ENCODE measurements at regions not wholly inside any gene's neighbourhood (a gene's known extent, or its start where the extent isn't known, plus 50 kb on each side); places are given as distances from the start of the nearest gene placed in this dataset.

GRCh38 chr7:41578700-41579099, 124.2 kb downstream of the INHBA start:
- peak; percentile 69 for DNase-seq (ENCODE audit: low read depth)

- peak; percentile 59 for DNase-seq (ENCODE audit: low read depth)
Observed at GRCh38 chr7:41576166-41576565, 126.7 kb downstream of the INHBA start.

GRCh38 chr7:41574377-41574776, 128.5 kb downstream of the INHBA start:
- DNase-seq (ENCODE audit: low read depth), result peak; percentile 37

GRCh38 chr7:41573862-41574261, 129.0 kb downstream of the INHBA start:
- DNase-seq (ENCODE audit: low read depth), result peak; percentile 63

GRCh38 chr7:41573443-41573842, 129.4 kb downstream of the INHBA start:
- DNase-seq (ENCODE audit: low read depth), result no peak

GRCh38 chr7:41573015-41573414, 129.9 kb downstream of the INHBA start:
- peak; percentile 84 for DNase-seq (ENCODE audit: low read depth)

GRCh38 chr7:41571573-41571972, 131.3 kb downstream of the INHBA start:
- DNase-seq (ENCODE audit: low read depth), result no peak

- peak; percentile 18 for DNase-seq (ENCODE audit: low read depth)
Observed at GRCh38 chr7:41570766-41571165, 132.1 kb downstream of the INHBA start.

- no peak for DNase-seq (ENCODE audit: low read depth)
Observed at GRCh38 chr7:41568135-41568534, 134.8 kb downstream of the INHBA start.

GRCh38 chr7:41567731-41568114, 135.2 kb downstream of the INHBA start:
- peak; percentile 50 for DNase-seq (ENCODE audit: low read depth)

GRCh38 chr7:41567031-41567730, 135.7 kb downstream of the INHBA start:
- peak; percentile 42 for DNase-seq (ENCODE audit: low read depth)

GRCh38 chr7:41566581-41566980, 136.3 kb downstream of the INHBA start:
- DNase-seq (ENCODE audit: low read depth), result no peak

- no peak for DNase-seq (ENCODE audit: low read depth)
Observed at GRCh38 chr7:41565655-41566054, 137.2 kb downstream of the INHBA start.

GRCh38 chr7:41559426-41559825, 143.5 kb downstream of the INHBA start:
- peak; percentile 30 for DNase-seq (ENCODE audit: low read depth)

- DNase-seq (ENCODE audit: low read depth), result no peak
Observed at GRCh38 chr7:41554481-41554880, 148.4 kb downstream of the INHBA start.

- DNase-seq (ENCODE audit: low read depth), result peak; percentile 44
Observed at GRCh38 chr7:41550046-41550445, 152.8 kb downstream of the INHBA start.

- DNase-seq (ENCODE audit: low read depth), result peak; percentile 55
Observed at GRCh38 chr7:41544241-41544640, 158.6 kb downstream of the INHBA start.

GRCh38 chr7:41540601-41541000, 162.3 kb downstream of the INHBA start:
- no peak for DNase-seq (ENCODE audit: low read depth)

- peak; percentile 31 for DNase-seq (ENCODE audit: low read depth)
Observed at GRCh38 chr7:41538810-41539724, 163.8 kb downstream of the INHBA start.

GRCh38 chr7:41536873-41537665, 165.8 kb downstream of the INHBA start:
- no peak for DNase-seq (ENCODE audit: low read depth)

- no peak for DNase-seq (ENCODE audit: low read depth)
Observed at GRCh38 chr7:41536122-41536872, 166.6 kb downstream of the INHBA start.
